ENCODE measurements at regions not wholly inside any gene's neighbourhood (a gene's known extent, or its start where the extent isn't known, plus 50 kb on each side); places are given as distances from the start of the nearest gene placed in this dataset.

GRCh38 chr1:30603081-30603858 is 120.1 kb downstream of the MATN1 start:
- no peak overlapping the region for H3K4me3 ChIP-seq (ENCODE audit: low read depth, low read length)
- TF ChIP-seq CTCF (IDR thresholded peaks at IDR 0.05; ENCODE audit: low read depth, low read length, missing control alignments) = no peak
- DNase-seq (ENCODE audit: low read depth) = no peak

GRCh38 chr1:30601316-30602085 is 121.9 kb downstream of the MATN1 start:
- H3K4me3 ChIP-seq (ENCODE audit: low read depth, low read length) = no peak overlapping the region
- no peak for TF ChIP-seq CTCF (IDR thresholded peaks at IDR 0.05; ENCODE audit: low read depth, low read length, missing control alignments)
- DNase-seq (ENCODE audit: low read depth) = no peak

- no peak for DNase-seq (ENCODE audit: low read depth)
- no peak for TF ChIP-seq CTCF (IDR thresholded peaks at IDR 0.05; ENCODE audit: low read depth, low read length, missing control alignments)
- H3K4me3 ChIP-seq (ENCODE audit: low read depth, low read length) = no peak overlapping the region
Measured at GRCh38 chr1:30600706-30601105, 122.7 kb downstream of the MATN1 start.

DNA sequence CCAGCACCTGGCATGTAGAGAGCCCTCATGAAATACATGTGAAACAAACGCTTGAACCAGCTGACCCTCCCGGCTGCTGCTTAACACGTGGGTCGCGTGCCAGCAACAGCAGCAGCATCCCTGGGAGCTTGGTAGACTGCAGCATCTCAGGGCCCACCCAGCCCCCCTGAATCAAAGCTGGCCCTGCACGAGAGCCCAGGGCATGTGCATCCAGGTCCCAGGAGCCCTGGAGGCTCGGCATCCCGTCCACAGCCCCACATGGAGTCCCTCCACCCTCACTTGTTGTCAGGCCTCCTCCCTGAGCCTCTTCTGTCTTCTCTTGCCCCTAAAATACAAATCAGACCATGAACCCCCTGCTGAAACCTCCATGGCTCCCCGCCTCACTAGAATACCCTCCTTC is 123.1 kb downstream of the MATN1 start:
- DNase-seq (ENCODE audit: low read depth) = no peak
- no peak for TF ChIP-seq CTCF (IDR thresholded peaks at IDR 0.05; ENCODE audit: low read depth, low read length, missing control alignments)
- H3K4me3 ChIP-seq (ENCODE audit: low read depth, low read length) = no peak overlapping the region

- no peak overlapping the region for H3K4me3 ChIP-seq (ENCODE audit: low read depth, low read length)
- DNase-seq (ENCODE audit: low read depth) = no peak
- TF ChIP-seq CTCF (IDR thresholded peaks at IDR 0.05; ENCODE audit: low read depth, low read length, missing control alignments) = no peak
Measured at GRCh38 chr1:30599721-30600120, 123.7 kb downstream of the MATN1 start.

GRCh38 chr1:30598571-30599114 is 124.7 kb downstream of the MATN1 start:
- DNase-seq (ENCODE audit: low read depth) = no peak
- no peak for TF ChIP-seq CTCF (IDR thresholded peaks at IDR 0.05; ENCODE audit: low read depth, low read length, missing control alignments)
- H3K4me3 ChIP-seq (ENCODE audit: low read depth, low read length) = no peak overlapping the region
